K562 (cell line): ENCODE measurements at regions not wholly inside any gene's neighbourhood (a gene's known extent, or its start where the extent isn't known, plus 50 kb on each side); places are given as distances from the start of the nearest gene placed in this dataset.

Experiments used
- BCL6 ChIP-seq: fragments of 250-450 bp; sonication (Bioruptor Pico); IDR thresholded peaks from 2 replicates; pipeline ENCODE4 v1.4.0; 2020
- CCNT2 ChIP-seq: IDR thresholded peaks from 2 replicates; pipeline ENCODE4 v1.6.1; 2011; ENCODE audit warnings: borderline replicate concordance, low read depth, mild to moderate bottlenecking, moderate library complexity, mixed read lengths, low read length; ENCODE audit not compliant: insufficient read length; ENCODE audit errors: extremely low read depth
- FOSL1 ChIP-seq: fragments of 200-800 bp; sonication (Bioruptor generic); conservative IDR thresholded peaks from 2 replicates; pipeline ENCODE4 v1.6.1; 2016; ENCODE audit warnings: missing genetic modification characterization, missing compliant biosample characterization
- HDAC2 ChIP-seq: fragments of 450-650 bp; IDR thresholded peaks from 2 replicates; pipeline ENCODE4 v1.6.1; 2016; ENCODE audit warnings: mild to moderate bottlenecking
- KAT8 ChIP-seq: fragments of 450-650 bp; IDR thresholded peaks from 2 replicates; pipeline ENCODE4 v1.6.1; 2016; ENCODE audit warnings: low read depth, mild to moderate bottlenecking
- KLF6 ChIP-seq: fragments of 250-450 bp; sonication (Bioruptor Pico); IDR thresholded peaks from 2 replicates; pipeline ENCODE4 v1.4.0; 2020; ENCODE audit warnings: mild to moderate bottlenecking, moderate library complexity, borderline replicate concordance
- NR2C2 ChIP-seq, 2 experiments: fragments of 200-800 bp in 1 of 2; sonication (Bioruptor generic) in 1 of 2; sonication (generic) in 1 of 2; formaldehyde crosslinking in 1 of 2; IDR thresholded peaks; 2 replicates each; pipeline versions ENCODE4 v1.6.1 to v1.8.0; 2016 to 2022; ENCODE audit warnings: mild to moderate bottlenecking in 1 of 2, missing compliant biosample characterization in 1 of 2, missing genetic modification characterization in 1 of 2, missing genetic modification reagents in 1 of 2
- NR4A1 ChIP-seq, 2 experiments: fragments of 250-450 bp in 1 of 2; fragments of 450-650 bp in 1 of 2; sonication (Bioruptor Pico) in 1 of 2; IDR thresholded peaks; 2 replicates each; pipeline versions ENCODE4 v1.4.0 to v1.6.1; 2016 to 2020; ENCODE audit warnings: mild to moderate bottlenecking in 2 of 2, missing compliant biosample characterization in 1 of 2, missing genetic modification characterization in 1 of 2, moderate library complexity in 1 of 2
- POLR2AphosphoS5 ChIP-seq: IDR thresholded peaks from 2 replicates; pipeline ENCODE4 v1.6.1; 2011; ENCODE audit warnings: mild to moderate bottlenecking, low read depth, low read length, moderate library complexity; ENCODE audit not compliant: control insufficient read depth, insufficient read depth
- PRMT5 ChIP-seq: sonication (generic); formaldehyde crosslinking; IDR thresholded peaks from 2 replicates; pipeline ENCODE4 v1.5.0; 2020; ENCODE audit warnings: missing genetic modification reagents
- RBM17 ChIP-seq: fragments of 200-400 bp; formaldehyde crosslinking; IDR thresholded peaks from 2 replicates; pipeline ENCODE4 v1.6.1; 2017; ENCODE audit warnings: low read depth, mild to moderate bottlenecking, low read length, borderline replicate concordance
- YY1 ChIP-seq, 3 experiments: IDR thresholded peaks; 2 replicates each; pipeline ENCODE4 v1.6.1; 2011; ENCODE audit warnings: low read length in 2 of 3, mild to moderate bottlenecking in 2 of 3, moderate library complexity in 2 of 3, borderline replicate concordance in 1 of 3, control low read depth in 1 of 3, low read depth in 1 of 3; ENCODE audit not compliant: insufficient read depth in 3 of 3, insufficient replicate concordance in 2 of 3, control insufficient read depth in 1 of 3, insufficient read length in 1 of 3; ENCODE audit errors: extremely low read depth in 1 of 3
- ZNF507 ChIP-seq: conservative IDR thresholded peaks from 2 replicates; pipeline ENCODE4 v1.6.1; 2017; ENCODE audit warnings: missing genetic modification characterization, missing compliant biosample characterization
- TF ChIP-seq, protein P1 (sequence below): fragments of 450-650 bp; IDR thresholded peaks from 2 replicates; pipeline ENCODE4 v1.6.1; 2018; ENCODE audit warnings: mild to moderate bottlenecking, low read depth; ENCODE audit not compliant: partially characterized antibody
- TF ChIP-seq, protein P2 (sequence below): fragments of 450-650 bp; formaldehyde crosslinking; IDR thresholded peaks from 2 replicates; pipeline ENCODE4 v1.4.0; 2020; ENCODE audit warnings: mild to moderate bottlenecking, mixed read lengths
- TF ChIP-seq, protein P3 (sequence below): fragments of 450-650 bp; IDR thresholded peaks from 2 replicates; pipeline ENCODE4 v1.6.1; 2017; ENCODE audit warnings: antibody characterized with exemption, mild to moderate bottlenecking
- TF ChIP-seq, protein P4 (sequence below), 2 experiments: fragments of 250-450 bp in 1 of 2; fragments of 450-650 bp in 1 of 2; sonication (Bioruptor Pico) in 1 of 2; IDR thresholded peaks; 2 replicates each; pipeline versions ENCODE4 v1.6.1 to v1.8.0; 2016 to 2021; ENCODE audit warnings: mild to moderate bottlenecking in 2 of 2, moderate library complexity in 2 of 2, missing compliant biosample characterization in 1 of 2, missing genetic modification characterization in 1 of 2

DNA sequence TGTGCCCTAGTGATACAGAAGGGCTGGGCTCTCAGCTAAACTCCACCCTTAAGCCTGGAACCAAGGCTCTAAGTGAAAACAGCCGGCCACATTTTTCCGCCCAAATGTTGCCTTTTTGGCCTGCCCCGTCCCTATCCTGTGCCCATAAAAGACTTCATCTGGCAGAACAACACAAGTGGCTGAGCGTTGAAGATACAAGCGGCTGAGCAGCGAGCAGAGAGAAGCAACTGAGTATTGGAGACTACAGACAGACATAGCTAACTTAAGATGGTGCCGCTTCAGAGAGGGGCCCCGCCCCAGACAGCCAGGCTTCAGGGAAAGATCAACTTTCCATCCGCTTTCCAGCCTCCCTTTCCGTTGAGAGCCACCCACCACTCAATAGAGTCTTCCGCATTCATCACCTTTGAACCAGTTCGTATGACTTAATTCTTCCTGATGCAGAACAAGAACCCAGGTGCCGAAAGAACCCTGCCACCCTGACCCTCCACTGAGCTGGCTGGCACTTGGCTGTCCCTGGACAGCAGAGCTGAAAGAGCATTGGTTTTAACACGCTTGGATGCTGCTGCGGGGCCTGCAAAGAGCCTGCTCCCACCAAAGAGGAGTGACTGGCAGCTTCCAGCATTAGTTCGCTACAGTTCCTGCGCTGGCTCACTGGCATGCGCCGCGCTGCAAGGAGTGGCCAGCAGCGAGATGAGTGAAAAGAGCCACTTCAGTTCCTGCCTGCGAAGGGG, 853.2 kb upstream of the INTU start (continued):
- TF ChIP-seq NR4A1 (CRISPR knock-in tag; IDR thresholded peaks at IDR 0.05), result no peak
- peak; percentile 66; the same call in 1 of the 2 replicates for TF ChIP-seq NR4A1 (tag; IDR thresholded peaks at IDR 0.05)
- TF ChIP-seq, protein P1, sequence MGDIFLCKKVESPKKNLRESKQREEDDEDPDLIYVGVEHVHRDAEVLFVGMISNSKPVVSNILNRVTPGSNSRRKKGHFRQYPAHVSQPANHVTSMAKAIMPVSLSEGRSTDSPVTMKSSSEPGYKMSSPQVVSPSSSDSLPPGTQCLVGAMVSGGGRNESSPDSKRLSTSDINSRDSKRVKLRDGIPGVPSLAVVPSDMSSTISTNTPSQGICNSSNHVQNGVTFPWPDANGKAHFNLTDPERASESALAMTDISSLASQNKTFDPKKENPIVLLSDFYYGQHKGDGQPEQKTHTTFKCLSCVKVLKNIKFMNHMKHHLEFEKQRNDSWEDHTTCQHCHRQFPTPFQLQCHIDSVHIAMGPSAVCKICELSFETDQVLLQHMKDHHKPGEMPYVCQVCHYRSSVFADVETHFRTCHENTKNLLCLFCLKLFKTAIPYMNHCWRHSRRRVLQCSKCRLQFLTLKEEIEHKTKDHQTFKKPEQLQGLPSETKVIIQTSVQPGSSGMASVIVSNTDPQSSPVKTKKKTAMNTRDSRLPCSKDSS, result no peak
- TF ChIP-seq, protein P2, sequence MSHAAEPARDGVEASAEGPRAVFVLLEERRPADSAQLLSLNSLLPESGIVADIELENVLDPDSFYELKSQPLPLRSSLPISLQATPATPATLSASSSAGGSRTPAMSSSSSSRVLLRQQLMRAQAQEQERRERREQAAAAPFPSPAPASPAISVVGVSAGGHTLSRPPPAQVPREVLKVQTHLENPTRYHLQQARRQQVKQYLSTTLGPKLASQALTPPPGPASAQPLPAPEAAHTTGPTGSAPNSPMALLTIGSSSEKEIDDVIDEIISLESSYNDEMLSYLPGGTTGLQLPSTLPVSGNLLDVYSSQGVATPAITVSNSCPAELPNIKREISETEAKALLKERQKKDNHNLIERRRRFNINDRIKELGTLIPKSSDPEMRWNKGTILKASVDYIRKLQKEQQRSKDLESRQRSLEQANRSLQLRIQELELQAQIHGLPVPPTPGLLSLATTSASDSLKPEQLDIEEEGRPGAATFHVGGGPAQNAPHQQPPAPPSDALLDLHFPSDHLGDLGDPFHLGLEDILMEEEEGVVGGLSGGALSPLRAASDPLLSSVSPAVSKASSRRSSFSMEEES (CRISPR knock-in tag), result no peak
- peak; percentile 20 for TF ChIP-seq CCNT2
- TF ChIP-seq KAT8, result no peak
- TF ChIP-seq, protein P3, sequence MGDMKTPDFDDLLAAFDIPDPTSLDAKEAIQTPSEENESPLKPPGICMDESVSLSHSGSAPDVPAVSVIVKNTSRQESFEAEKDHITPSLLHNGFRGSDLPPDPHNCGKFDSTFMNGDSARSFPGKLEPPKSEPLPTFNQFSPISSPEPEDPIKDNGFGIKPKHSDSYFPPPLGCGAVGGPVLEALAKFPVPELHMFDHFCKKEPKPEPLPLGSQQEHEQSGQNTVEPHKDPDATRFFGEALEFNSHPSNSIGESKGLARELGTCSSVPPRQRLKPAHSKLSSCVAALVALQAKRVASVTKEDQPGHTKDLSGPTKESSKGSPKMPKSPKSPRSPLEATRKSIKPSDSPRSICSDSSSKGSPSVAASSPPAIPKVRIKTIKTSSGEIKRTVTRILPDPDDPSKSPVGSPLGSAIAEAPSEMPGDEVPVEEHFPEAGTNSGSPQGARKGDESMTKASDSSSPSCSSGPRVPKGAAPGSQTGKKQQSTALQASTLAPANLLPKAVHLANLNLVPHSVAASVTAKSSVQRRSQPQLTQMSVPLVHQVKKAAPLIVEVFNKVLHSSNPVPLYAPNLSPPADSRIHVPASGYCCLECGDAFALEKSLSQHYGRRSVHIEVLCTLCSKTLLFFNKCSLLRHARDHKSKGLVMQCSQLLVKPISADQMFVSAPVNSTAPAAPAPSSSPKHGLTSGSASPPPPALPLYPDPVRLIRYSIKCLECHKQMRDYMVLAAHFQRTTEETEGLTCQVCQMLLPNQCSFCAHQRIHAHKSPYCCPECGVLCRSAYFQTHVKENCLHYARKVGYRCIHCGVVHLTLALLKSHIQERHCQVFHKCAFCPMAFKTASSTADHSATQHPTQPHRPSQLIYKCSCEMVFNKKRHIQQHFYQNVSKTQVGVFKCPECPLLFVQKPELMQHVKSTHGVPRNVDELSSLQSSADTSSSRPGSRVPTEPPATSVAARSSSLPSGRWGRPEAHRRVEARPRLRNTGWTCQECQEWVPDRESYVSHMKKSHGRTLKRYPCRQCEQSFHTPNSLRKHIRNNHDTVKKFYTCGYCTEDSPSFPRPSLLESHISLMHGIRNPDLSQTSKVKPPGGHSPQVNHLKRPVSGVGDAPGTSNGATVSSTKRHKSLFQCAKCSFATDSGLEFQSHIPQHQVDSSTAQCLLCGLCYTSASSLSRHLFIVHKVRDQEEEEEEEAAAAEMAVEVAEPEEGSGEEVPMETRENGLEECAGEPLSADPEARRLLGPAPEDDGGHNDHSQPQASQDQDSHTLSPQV, result peak; percentile 93
- no peak for TF ChIP-seq NR2C2 (CRISPR knock-in tag; IDR thresholded peaks at IDR 0.05)
- TF ChIP-seq NR2C2 (tag; IDR thresholded peaks at IDR 0.05), result peak; percentile 74
- peak in 1 of 3 experiments; percentile 62 for TF ChIP-seq YY1 (IDR thresholded peaks at IDR 0.05; ENCODE audit: borderline replicate concordance in 1 of 3, control insufficient read depth in 1 of 3, extremely low read depth in 1 of 3, insufficient read depth in 3 of 3, insufficient read length in 1 of 3, insufficient replicate concordance in 2 of 3, low read depth in 1 of 3, low read length in 2 of 3)
- no peak for TF ChIP-seq FOSL1 (tag)
- no peak for TF ChIP-seq RBM17
- TF ChIP-seq HDAC2, result 0 out of 2 replicates have a peak, but pooled peaks have one; percentile 70
- TF ChIP-seq KLF6 (CRISPR knock-in tag), result peak; percentile 42; the same call in 1 of the 2 replicates
- no peak for TF ChIP-seq PRMT5 (CRISPR knock-in tag)
- TF ChIP-seq BCL6 (CRISPR knock-in tag), result no peak
- TF ChIP-seq ZNF507 (tag), result no peak
- no peak for TF ChIP-seq POLR2AphosphoS5
- TF ChIP-seq, protein P4, sequence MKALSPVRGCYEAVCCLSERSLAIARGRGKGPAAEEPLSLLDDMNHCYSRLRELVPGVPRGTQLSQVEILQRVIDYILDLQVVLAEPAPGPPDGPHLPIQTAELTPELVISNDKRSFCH (CRISPR knock-in tag; IDR thresholded peaks at IDR 0.05), result no peak
- TF ChIP-seq, protein P4 (tag; IDR thresholded peaks at IDR 0.05), result no peak
